Naive B cell (primary cell): ENCODE measurements at regions not wholly inside any gene's neighbourhood (a gene's known extent, or its start where the extent isn't known, plus 50 kb on each side); places are given as distances from the start of the nearest gene placed in this dataset.
"Not testable (repeated sequence)": the region's sequence is repeated elsewhere in the genome, so short reads cannot be mapped to it uniquely, and the experiment has no call there.

Experiments
- ATAC-seq, 2 donors: fragments of 150-1000 bp; cut with Tn5 transposase; 2 replicates each; pipeline ENCODE4 v1.10.0; 2021; ENCODE audit warnings: low read depth in 2 of 2, mild to moderate bottlenecking in 2 of 2, moderate library complexity in 2 of 2
- DNase-seq: peaks from one replicate; pipeline ENCODE4 v3.0.0; 2022
- H3K27ac Mint-ChIP-seq, 6 donors: one replicate each; pipeline ENCODE4 v1.8.0; 2020 to 2022; ENCODE audit warnings: mild to moderate bottlenecking in 6 of 6, mixed read lengths in 6 of 6, moderate library complexity in 5 of 6, inconsistent platforms in 2 of 6
- H3K27me3 Mint-ChIP-seq, 3 donors: one replicate each; pipeline ENCODE4 v1.8.0; 2021 to 2022; ENCODE audit warnings: mixed read lengths in 3 of 3, mild to moderate bottlenecking in 1 of 3
- H3K36me3 Mint-ChIP-seq, 2 donors: one replicate each; pipeline ENCODE4 v1.8.0; 2020 to 2022; ENCODE audit warnings: mixed read lengths in 2 of 2, inconsistent platforms in 1 of 2, mild to moderate bottlenecking in 1 of 2
- H3K4me1 Mint-ChIP-seq, 3 donors: one replicate each; pipeline ENCODE4 v1.8.0; 2020 to 2022; ENCODE audit warnings: mixed read lengths in 3 of 3, inconsistent platforms in 1 of 3, mild to moderate bottlenecking in 1 of 3, moderate library complexity in 1 of 3
- H3K4me3 Mint-ChIP-seq, 8 donors: one replicate each; pipeline ENCODE4 v1.8.0; 2020 to 2022; ENCODE audit warnings: mild to moderate bottlenecking in 8 of 8, mixed read lengths in 8 of 8, moderate library complexity in 8 of 8, inconsistent platforms in 2 of 8
- H3K9me3 Mint-ChIP-seq, 7 donors: one replicate each; pipeline ENCODE4 v1.8.0; 2020 to 2022; ENCODE audit warnings: mixed read lengths in 7 of 7, mild to moderate bottlenecking in 5 of 7, inconsistent platforms in 2 of 7, moderate library complexity in 1 of 7

DNA sequence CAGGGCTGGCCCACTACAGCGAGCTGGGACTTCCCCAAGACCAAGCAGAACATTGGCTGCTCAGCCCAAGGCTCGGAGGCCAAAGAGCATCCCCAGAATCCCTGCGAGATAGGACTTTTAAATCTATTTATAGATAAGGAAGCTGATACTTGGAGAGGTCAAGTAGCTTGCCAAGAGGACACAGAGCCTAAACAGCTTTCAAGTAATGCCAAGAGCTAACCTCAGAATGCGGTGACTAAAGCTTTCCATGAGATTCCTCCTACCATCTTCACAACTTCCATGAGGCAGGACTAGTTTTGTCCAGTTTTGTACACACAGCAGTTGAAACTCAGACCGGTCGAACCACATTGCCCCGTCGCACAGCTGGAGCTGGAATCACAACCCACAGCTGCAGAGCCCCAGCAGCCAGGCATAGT lies 168.1 kb upstream of the TOP1 start:
- no peak overlapping the region for H3K27ac Mint-ChIP-seq
- ATAC-seq (no peak), DNase-seq (no peak)
- no peaks in the 10 kb centered on the region for H3K36me3 Mint-ChIP-seq
- H3K4me3 Mint-ChIP-seq, result no peak overlapping the region
- H3K4me1 Mint-ChIP-seq, result no peaks in the 10 kb centered on the region
- H3K9me3 Mint-ChIP-seq, result no peaks in the 10 kb centered on the region
- H3K27me3 Mint-ChIP-seq, result no peaks in the 10 kb centered on the region

- no peak overlapping the region for H3K4me3 Mint-ChIP-seq
- no peaks in the 10 kb centered on the region for H3K4me1 Mint-ChIP-seq
- H3K9me3 Mint-ChIP-seq, result no peaks in the 10 kb centered on the region
- H3K27ac Mint-ChIP-seq, result no peak overlapping the region
- no peaks in the 10 kb centered on the region for H3K27me3 Mint-ChIP-seq
- ATAC-seq, result no peak
- no peaks in the 10 kb centered on the region for H3K36me3 Mint-ChIP-seq
- DNase-seq, result no peak
Measured at GRCh38 chr20:40861427-40862008, 167.1 kb upstream of the TOP1 start.

- Mint-ChIP-seq H3K27me3 (no peaks in the 10 kb centered on the region), H3K27ac (no peak overlapping the region), H3K36me3 (no peaks in the 10 kb centered on the region), H3K9me3 (no peaks in the 10 kb centered on the region), H3K4me3 (no peak overlapping the region), H3K4me1 (no peaks in the 10 kb centered on the region)
- ATAC-seq (no peak), DNase-seq (no peak)
Measured at GRCh38 chr20:40863355-40863919, 165.2 kb upstream of the TOP1 start.

DNA sequence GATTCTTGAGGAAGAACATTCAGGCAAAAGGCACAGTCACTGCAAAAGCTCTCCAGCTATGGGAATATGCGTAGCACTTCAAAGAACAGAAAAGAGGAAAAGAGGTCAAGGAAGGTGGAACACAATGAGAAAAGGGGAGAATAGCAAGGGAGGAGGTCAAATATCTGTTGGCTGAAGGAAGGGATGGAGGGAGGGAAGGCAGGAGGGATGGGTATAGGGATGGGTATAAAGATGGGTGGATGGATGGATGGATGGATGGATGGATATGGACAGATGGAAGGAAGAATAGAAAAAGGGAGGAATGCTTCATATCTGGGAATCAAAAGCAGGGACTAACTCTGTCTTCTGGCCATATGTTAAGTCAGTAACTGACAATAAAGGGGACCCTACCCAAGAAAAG lies 164.2 kb upstream of the TOP1 start:
- Mint-ChIP-seq H3K9me3 (no peaks in the 10 kb centered on the region), H3K36me3 (no peaks in the 10 kb centered on the region), H3K4me1 (no peaks in the 10 kb centered on the region), H3K27me3 (no peaks in the 10 kb centered on the region), H3K27ac (no peak overlapping the region), H3K4me3 (no peak overlapping the region)
- ATAC-seq (no peak), DNase-seq (no peak)

DNA sequence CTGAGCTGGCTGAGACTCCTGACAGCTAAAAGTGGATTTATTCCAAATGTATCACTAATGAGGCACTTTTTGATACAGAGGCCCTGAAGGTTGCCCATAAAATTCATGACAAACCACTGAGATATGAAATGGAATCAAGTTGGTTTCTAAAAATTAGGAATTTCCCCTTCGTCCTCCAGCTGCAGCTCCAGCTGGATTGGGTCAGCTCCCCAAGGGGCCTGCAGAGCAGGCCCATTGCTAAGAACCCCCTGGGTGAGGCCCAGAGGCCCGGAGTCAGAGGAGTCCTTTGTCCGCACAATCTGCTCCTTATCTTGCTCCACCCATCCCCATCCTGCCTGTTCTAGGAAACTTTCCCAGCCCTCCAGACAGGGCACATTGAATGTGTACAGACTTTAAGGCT lies 163.5 kb upstream of the TOP1 start:
- no peaks in the 10 kb centered on the region for H3K4me1 Mint-ChIP-seq
- H3K9me3 Mint-ChIP-seq, result no peaks in the 10 kb centered on the region
- DNase-seq (no peak), ATAC-seq (no peak)
- no peak overlapping the region for H3K4me3 Mint-ChIP-seq
- no peak overlapping the region for H3K27ac Mint-ChIP-seq
- H3K36me3 Mint-ChIP-seq, result no peaks in the 10 kb centered on the region
- H3K27me3 Mint-ChIP-seq, result no peaks in the 10 kb centered on the region

- no peak overlapping the region for H3K27ac Mint-ChIP-seq
- no peaks in the 10 kb centered on the region for H3K36me3 Mint-ChIP-seq
- no peak for DNase-seq
- no peak for ATAC-seq
- H3K4me1 Mint-ChIP-seq, result no peaks in the 10 kb centered on the region
- no peaks in the 10 kb centered on the region for H3K9me3 Mint-ChIP-seq
- H3K27me3 Mint-ChIP-seq, result no peaks in the 10 kb centered on the region
- H3K4me3 Mint-ChIP-seq, result no peak overlapping the region
Measured at GRCh38 chr20:40866056-40866455, 162.6 kb upstream of the TOP1 start.

GRCh38 chr20:40868551-40869217 lies 159.9 kb upstream of the TOP1 start:
- no peak overlapping the region for H3K4me3 Mint-ChIP-seq
- H3K27ac Mint-ChIP-seq, result peak overlapping the region in 1 of 6 donors; percentile 45
- DNase-seq (no peak), ATAC-seq (no peak)
- H3K9me3 Mint-ChIP-seq, result peaks cover 0 to 1% (median 0%) of the 10 kb centered on the region in 7 donors
- H3K4me1 Mint-ChIP-seq, result no peaks in the 10 kb centered on the region
- H3K27me3 Mint-ChIP-seq, result peaks cover 0 to 7% (median 0%) of the 10 kb centered on the region in 3 donors
- no peaks in the 10 kb centered on the region for H3K36me3 Mint-ChIP-seq

DNA sequence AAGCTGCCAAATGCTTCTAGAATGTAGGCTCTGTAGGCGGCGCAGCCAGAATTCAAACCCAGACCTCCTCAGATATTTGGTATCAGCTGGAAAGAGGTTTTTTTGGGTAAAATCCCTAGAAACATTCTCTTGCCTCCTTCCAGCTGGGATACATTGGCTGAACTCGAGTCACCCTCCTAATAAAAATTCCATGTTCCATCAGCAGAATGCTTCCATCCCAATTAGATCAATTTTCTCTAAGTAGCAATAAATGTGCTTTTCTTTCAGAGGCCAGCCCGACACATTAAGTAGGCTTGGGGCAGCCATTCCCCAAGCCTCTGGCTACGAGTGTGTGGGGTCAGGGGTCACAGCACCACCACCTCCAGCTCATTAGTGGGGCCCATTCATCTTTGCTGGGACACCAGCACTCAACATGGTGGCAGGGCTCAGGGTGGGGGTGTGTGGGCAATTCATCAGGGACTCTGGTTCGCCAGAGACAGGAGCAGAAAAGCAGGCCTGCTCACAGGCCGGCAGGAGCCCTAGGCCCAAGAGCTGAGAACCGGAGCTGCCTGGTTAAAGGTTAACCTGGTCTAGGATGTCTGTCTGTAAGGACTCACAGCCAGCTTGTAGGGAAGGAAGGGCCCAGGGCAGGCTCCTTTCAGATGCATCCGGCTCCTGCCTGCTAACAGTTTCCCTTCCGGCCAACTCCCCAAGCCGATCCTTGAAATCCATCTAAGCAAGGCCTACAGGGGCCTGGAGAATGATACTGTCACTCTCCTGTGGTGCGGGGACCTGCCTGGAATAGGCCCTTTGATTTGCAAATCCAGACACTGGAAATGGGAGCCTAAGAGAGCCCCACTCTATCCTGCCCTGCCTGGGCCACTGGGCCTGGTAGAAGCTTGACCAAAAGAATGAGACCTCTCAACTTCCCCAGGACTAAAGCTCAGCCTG lies 159.1 kb upstream of the TOP1 start:
- Mint-ChIP-seq H3K27me3 (peaks cover 0 to 7% (median 0%) of the 10 kb centered on the region in 3 donors), H3K9me3 (peaks cover 0 to 1% (median 0%) of the 10 kb centered on the region in 7 donors), H3K27ac (no peak overlapping the region), H3K4me1 (no peaks in the 10 kb centered on the region), H3K36me3 (no peaks in the 10 kb centered on the region), H3K4me3 (no peak overlapping the region)
- DNase-seq (no peak), ATAC-seq (no peak)

GRCh38 chr20:40875116-40876085 lies 153.2 kb upstream of the TOP1 start:
- H3K4me1 Mint-ChIP-seq, result peaks cover 0 to under 1% (median 0%) of the 10 kb centered on the region in 3 donors
- DNase-seq, result no peak
- peaks cover 0 to 7% (median 0%) of the 10 kb centered on the region in 3 donors for H3K27me3 Mint-ChIP-seq
- H3K27ac Mint-ChIP-seq, result peak overlapping the region in 1 of 6 donors; percentile 26
- H3K36me3 Mint-ChIP-seq, result peaks cover 0 to 2% of the 10 kb centered on the region in 2 donors
- H3K4me3 Mint-ChIP-seq, result no peak overlapping the region
- peaks cover 0 to 8% (median 5%) of the 10 kb centered on the region in 7 donors for H3K9me3 Mint-ChIP-seq
- no peak for ATAC-seq

GRCh38 chr20:40878099-40878498 lies 150.5 kb upstream of the TOP1 start:
- Mint-ChIP-seq H3K9me3 (peaks cover 6 to 18% (median 11%) of the 10 kb centered on the region in 7 donors), H3K27ac (peak overlapping the region in 1 of 6 donors; percentile 30)
- H3K36me3 Mint-ChIP-seq, H3K4me3 Mint-ChIP-seq, H3K27me3 Mint-ChIP-seq, H3K4me1 Mint-ChIP-seq, ATAC-seq, DNase-seq: not testable (repeated sequence)

- H3K27me3 Mint-ChIP-seq, result peaks cover 0 to 4% (median 0%) of the 10 kb centered on the region in 3 donors
- H3K4me3 Mint-ChIP-seq, result no peak overlapping the region
- peaks cover 0 to 10% of the 10 kb centered on the region in 2 donors for H3K36me3 Mint-ChIP-seq
- H3K27ac Mint-ChIP-seq, result no peak overlapping the region
- peaks cover 6 to 18% (median 11%) of the 10 kb centered on the region in 7 donors for H3K9me3 Mint-ChIP-seq
- DNase-seq (no peak), ATAC-seq (no peak)
- H3K4me1 Mint-ChIP-seq, result peaks cover 0 to 5% (median 0%) of the 10 kb centered on the region in 3 donors
Measured at GRCh38 chr20:40880063-40880728, 148.4 kb upstream of the TOP1 start.

GRCh38 chr20:40880729-40881109 lies 147.9 kb upstream of the TOP1 start:
- ATAC-seq (no peak), DNase-seq (no peak)
- no peak overlapping the region for H3K4me3 Mint-ChIP-seq
- peaks cover 0 to 9% (median 0%) of the 10 kb centered on the region in 3 donors for H3K27me3 Mint-ChIP-seq
- H3K4me1 Mint-ChIP-seq, result peaks cover 0 to 5% (median 0%) of the 10 kb centered on the region in 3 donors
- H3K36me3 Mint-ChIP-seq, result peaks cover 0 to 10% of the 10 kb centered on the region in 2 donors
- H3K27ac Mint-ChIP-seq, result no peak overlapping the region
- peaks cover 6 to 18% (median 11%) of the 10 kb centered on the region in 7 donors for H3K9me3 Mint-ChIP-seq
